Ishikawa (cell line): ENCODE measurements at regions not wholly inside any gene's neighbourhood (a gene's known extent, or its start where the extent isn't known, plus 50 kb on each side); places are given as distances from the start of the nearest gene placed in this dataset.

Experiments used
- CEBPB ChIP-seq: IDR thresholded peaks from 2 replicates; pipeline ENCODE4 v1.6.1; 2012
- CREB1 ChIP-seq: IDR thresholded peaks from 2 replicates; pipeline ENCODE4 v1.6.1; 2012; ENCODE audit warnings: low read depth
- EGR1 ChIP-seq: IDR thresholded peaks from 2 replicates; pipeline ENCODE4 v1.6.1; 2012
- EP300 ChIP-seq: IDR thresholded peaks from 2 replicates; pipeline ENCODE4 v1.6.1; 2012; ENCODE audit warnings: borderline replicate concordance
- FOXM1 ChIP-seq: IDR thresholded peaks from 2 replicates; pipeline ENCODE4 v1.6.1; 2012; ENCODE audit warnings: low read depth, borderline replicate concordance
- MAX ChIP-seq: IDR thresholded peaks from 2 replicates; pipeline ENCODE4 v1.6.1; 2012
- NFIC ChIP-seq: IDR thresholded peaks from 2 replicates; pipeline ENCODE4 v1.6.1; 2012
- RAD21 ChIP-seq: IDR thresholded peaks from 2 replicates; pipeline ENCODE4 v1.6.1; 2012; ENCODE audit warnings: low read depth
- TAF1 ChIP-seq: IDR thresholded peaks from 2 replicates; pipeline ENCODE4 v1.6.1; 2012; ENCODE audit warnings: low read depth, mild to moderate bottlenecking
- TCF12 ChIP-seq: IDR thresholded peaks from 2 replicates; pipeline ENCODE4 v1.6.1; 2012; ENCODE audit warnings: low read depth
- TEAD4 ChIP-seq: IDR thresholded peaks from 2 replicates; pipeline ENCODE4 v1.6.1; 2012
- YY1 ChIP-seq: IDR thresholded peaks from 2 replicates; pipeline ENCODE4 v1.6.1; 2012; ENCODE audit warnings: low read depth
- TF ChIP-seq, protein P1 (sequence below): IDR thresholded peaks from 2 replicates; pipeline ENCODE4 v1.6.1; 2012
- TF ChIP-seq, protein P2 (sequence below): IDR thresholded peaks from 2 replicates; pipeline ENCODE4 v1.6.1; 2012; ENCODE audit warnings: low read depth, mild to moderate bottlenecking

GRCh38 chr6:40112350-40112749 is 178.1 kb upstream of the MOCS1 start:
- TF ChIP-seq TAF1 (no peak), RAD21 (no peak), MAX (no peak), YY1 (no peak), CREB1 (no peak), FOXM1 (no peak), CEBPB (no peak), TCF12 (no peak), TEAD4 (no peak), EP300 (no peak), EGR1 (no peak), NFIC (no peak)
- TF ChIP-seq, protein P1, sequence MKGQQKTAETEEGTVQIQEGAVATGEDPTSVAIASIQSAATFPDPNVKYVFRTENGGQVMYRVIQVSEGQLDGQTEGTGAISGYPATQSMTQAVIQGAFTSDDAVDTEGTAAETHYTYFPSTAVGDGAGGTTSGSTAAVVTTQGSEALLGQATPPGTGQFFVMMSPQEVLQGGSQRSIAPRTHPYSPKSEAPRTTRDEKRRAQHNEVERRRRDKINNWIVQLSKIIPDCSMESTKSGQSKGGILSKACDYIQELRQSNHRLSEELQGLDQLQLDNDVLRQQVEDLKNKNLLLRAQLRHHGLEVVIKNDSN = no peak
- TF ChIP-seq, protein P2, sequence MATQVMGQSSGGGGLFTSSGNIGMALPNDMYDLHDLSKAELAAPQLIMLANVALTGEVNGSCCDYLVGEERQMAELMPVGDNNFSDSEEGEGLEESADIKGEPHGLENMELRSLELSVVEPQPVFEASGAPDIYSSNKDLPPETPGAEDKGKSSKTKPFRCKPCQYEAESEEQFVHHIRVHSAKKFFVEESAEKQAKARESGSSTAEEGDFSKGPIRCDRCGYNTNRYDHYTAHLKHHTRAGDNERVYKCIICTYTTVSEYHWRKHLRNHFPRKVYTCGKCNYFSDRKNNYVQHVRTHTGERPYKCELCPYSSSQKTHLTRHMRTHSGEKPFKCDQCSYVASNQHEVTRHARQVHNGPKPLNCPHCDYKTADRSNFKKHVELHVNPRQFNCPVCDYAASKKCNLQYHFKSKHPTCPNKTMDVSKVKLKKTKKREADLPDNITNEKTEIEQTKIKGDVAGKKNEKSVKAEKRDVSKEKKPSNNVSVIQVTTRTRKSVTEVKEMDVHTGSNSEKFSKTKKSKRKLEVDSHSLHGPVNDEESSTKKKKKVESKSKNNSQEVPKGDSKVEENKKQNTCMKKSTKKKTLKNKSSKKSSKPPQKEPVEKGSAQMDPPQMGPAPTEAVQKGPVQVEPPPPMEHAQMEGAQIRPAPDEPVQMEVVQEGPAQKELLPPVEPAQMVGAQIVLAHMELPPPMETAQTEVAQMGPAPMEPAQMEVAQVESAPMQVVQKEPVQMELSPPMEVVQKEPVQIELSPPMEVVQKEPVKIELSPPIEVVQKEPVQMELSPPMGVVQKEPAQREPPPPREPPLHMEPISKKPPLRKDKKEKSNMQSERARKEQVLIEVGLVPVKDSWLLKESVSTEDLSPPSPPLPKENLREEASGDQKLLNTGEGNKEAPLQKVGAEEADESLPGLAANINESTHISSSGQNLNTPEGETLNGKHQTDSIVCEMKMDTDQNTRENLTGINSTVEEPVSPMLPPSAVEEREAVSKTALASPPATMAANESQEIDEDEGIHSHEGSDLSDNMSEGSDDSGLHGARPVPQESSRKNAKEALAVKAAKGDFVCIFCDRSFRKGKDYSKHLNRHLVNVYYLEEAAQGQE = no peak
